ENCODE measurements at regions not wholly inside any gene's neighbourhood (a gene's known extent, or its start where the extent isn't known, plus 50 kb on each side); places are given as distances from the start of the nearest gene placed in this dataset.
"Not testable (repeated sequence)": the region's sequence is repeated elsewhere in the genome, so short reads cannot be mapped to it uniquely, and the experiment has no call there.

DNA sequence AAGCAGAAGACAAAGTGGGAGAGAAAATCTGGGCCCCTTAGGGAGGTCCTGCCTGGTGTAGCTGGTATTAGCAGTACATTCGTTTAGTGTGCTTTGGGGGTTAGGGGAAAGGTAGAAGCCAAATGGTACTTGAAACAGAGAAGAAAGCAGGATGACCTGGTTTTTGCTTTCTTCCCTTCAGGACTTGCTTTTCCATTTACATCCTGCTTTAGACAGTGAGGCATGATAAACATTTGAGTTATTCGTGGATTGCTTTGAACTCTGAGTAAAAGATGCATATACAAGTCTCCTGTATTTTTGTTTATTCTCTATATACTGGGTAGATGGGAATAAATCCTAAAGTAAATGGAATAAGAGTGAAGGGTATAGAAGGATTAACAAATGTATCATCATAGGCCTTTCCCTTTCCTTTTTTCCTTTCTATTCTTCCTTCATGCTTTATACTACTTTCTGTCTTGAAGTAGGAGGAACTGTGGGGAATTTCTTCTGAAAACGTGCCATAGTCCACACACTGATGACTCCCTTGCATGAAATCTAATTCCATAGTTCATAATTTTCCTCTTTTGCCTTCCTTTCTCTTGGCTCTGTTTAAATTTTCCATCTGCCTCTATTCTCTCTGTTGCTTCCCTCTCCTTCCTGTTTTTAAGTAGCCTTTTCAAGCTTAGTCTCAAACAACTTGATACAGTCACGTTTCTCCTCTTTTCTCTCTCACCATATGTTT, 139.5 kb upstream of the RBMS3 start:
- peak; percentile 13 for DNase-seq (ENCODE audit: low spot score)

DNA sequence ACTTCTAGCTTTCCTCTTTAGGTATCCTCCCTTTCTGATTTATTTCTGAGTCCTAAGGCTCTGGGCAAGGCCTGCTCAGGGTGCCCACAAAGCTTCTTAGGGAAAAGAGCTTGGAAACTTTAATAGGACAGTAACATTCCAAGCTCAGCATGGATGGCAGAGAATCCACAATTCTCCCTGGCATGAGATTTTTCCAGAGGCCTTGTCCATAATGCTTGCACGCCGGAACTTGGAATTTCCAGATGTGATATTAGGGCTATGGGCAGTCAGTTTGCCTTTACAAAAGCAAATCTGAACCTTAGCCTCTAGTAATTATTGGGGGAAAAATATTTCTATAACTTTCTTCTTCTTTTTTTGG, 139.0 kb upstream of the RBMS3 start:
- DNase-seq (ENCODE audit: low spot score): peak; percentile 11

DNA sequence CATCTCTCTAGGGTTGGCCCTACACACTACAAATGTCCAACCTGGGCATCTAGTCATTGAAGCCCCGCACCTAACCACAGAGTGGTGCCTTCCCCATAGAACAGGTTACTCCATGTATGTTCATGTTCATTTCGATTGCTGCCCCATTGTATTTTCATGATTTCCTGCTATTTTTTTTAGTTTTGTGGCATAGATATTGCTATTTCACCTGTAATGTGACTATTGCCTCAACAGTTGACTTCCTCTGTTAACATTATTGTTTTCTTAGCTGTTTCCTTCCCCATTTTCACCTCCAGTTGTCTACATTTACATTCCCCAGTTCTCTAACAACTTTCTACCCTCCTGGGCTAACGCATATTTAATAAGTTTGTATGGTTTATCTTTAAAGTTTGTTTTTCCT, 137.7 kb upstream of the RBMS3 start:
- no peak for DNase-seq (ENCODE audit: low spot score)

DNA sequence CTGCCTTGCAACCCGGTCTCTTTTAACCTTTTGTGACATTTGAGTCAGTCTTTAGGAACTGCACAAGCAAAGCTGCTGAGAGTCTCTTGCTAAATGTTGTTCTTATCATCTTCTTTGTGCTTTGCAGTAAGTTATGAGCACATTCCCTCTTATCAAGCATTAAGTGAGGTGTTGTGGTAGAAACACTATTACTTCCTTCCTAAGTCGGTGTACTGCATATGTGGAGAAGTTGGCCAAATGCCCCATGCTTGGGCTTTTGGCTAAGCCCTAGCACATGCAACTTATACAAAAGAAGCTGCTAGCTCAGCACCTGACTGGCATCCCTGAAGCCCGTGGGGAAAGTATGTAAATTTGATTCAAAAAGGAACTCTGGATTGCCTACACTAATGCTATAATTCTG, 136.5 kb upstream of the RBMS3 start:
- DNase-seq (ENCODE audit: low spot score): no peak

DNA sequence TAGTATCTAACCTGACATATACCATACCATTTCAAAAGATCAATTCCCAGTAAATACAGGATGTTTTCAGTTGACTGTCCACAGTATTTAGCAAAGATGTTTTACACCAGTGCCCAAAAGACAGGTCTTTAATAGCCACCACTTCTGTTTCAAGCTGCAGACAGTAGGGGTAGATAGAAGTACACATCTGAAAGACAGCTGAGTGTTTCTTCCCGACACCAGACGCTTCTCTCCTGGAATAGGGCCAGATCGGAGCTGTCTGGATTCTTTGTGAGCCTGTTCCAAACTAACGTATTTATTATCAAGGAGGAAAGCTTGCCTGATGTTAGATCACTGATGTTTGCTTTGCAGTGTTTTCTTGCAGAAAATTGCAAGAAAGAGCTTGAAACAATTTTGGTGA, 136.1 kb upstream of the RBMS3 start:
- peak; percentile 40 for DNase-seq (ENCODE audit: low spot score)

DNA sequence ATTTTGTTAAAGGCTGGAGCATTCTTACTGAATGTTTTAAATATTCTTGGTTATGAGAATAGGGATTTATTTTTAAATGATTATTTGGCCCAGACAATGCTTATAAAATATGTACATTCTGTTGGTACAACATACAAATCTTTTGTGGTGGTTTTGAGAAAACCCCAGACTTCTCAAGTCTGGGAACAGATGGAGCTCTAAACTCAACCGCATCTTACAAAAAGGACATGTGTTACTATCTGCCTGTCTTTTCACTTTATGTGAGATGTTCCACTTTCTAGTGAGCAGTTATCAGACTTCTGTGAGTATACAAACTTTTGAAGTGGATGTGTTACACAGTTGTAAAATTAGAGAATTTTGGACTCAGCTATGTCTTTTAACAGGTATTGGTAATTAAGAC, 135.5 kb upstream of the RBMS3 start:
- no peak for DNase-seq (ENCODE audit: low spot score)

DNA sequence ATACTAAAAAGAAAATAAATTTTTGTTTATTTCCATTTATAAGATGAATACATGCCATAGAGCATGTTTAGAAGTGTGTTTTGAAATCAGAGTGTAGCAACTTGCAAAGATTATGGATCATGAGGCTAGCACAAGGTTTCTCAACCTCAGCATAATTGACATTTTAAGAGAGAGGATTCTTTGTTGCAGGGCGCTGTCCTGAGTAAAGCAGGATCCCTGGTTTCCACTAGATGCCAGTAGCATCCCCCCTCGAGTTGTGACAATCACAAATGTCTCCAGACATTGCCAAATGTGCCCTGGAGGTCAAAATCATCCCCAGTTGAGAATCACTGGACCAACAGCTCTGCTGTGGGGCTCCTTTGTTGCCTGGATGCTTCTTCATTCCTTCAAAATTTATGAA, 128.5 kb upstream of the RBMS3 start:
- DNase-seq (ENCODE audit: low spot score): no peak

DNA sequence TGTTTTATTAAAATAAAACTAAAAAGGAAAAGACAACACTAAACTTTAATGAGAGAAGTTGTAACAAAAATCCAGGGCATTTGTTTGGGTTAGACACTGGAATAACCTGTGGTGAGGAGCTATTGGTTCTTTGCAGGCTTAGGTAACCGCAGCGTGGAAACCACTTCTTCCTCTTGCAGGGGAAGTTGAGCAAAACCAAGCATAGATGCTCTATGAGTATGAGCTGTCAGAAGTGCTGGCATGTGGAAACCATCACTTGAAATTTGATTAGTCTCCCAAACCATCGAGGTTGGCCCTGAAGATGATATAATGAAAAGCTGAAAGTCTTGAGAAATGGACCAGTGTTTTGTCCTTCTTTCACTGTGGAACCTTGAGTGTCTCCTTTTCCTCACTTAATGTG, 127.1 kb upstream of the RBMS3 start:
- no peak for DNase-seq (ENCODE audit: low spot score)

DNA sequence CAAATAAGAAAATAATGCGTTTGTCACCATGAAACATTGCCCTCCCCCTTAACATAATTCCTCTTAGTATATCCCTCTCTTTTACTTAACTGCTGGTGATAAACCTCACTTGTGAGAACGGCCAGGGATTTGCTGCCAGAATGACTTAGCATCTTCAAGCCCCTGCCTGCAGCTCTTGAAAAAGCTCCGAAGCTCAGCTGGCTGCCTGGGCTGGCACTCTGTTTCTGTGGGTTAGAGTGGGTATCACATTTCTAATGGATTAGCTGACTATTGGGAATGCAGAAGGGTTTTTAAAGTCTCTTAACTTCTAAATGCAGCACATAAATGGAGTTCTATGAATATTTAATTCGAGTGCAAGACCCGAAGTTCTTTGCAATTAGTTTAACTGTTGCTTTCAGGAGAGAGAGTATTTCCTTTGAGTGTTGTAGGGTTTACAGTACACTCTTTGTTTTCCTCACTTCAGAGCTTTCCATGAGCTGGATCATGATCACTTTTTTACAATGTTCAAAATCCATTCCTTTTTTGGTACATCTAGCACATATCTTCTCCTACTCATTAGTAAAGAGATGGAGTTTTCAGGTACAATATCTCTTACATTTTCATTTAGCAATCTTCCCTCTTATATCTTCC, 124.7 kb upstream of the RBMS3 start:
- no peak for DNase-seq (ENCODE audit: low spot score)

DNA sequence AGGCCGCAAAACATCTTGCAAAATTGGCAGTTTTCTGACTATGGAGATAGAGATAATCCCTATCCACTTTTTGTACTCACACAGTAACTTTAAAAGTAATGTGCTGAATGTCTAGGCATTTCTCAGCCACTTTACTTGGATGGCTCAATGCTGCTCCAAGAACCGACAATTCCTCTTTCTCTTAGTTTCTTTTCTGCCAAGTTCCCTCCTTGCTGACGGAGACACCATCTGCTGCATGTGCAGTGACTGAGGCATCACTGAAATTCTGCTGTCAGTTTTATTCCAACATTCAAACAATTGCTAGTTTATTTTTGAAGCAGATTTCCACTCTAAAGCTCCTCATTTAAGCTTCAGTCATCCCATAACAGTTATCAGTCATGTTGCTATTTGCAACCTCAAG, 116.0 kb upstream of the RBMS3 start:
- no peak for DNase-seq (ENCODE audit: low spot score)

DNA sequence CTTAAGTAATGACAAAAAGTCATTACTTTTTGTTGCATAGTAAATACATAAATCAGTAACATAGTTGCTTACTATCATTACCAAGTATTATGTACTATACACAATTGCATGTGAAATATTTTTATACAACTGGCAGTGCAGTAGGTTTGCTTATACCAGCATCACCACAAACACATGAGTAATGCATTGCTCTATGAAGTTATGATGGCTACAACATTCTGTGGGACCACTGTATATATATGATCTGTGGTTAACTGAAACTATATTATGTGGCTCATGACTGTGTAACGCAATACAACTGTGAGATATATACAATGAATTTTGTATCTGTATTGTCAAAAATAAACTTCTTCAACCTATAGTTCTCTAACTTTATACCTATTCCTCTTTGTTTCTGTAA, 113.7 kb upstream of the RBMS3 start:
- no peak for DNase-seq (ENCODE audit: low spot score)

DNA sequence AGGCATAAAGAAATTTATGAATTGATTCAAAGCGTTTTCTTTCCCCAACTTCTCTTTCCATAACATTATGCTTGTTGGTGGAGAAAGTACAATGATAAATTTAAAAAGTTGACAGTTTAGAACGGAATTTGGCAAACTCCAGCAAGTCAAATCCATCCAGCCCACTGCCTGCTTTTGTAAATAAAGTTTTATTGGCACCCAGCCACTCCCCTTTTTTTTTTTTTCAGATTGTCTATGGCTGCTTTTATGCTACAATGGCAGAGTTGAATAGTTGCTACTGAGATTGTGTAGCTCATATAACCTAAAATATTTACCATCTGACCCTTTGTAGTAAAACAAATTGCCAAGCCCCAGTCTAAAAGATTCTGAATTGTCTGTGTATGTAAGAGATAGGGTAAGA, 112.8 kb upstream of the RBMS3 start:
- DNase-seq (ENCODE audit: low spot score): no peak

DNA sequence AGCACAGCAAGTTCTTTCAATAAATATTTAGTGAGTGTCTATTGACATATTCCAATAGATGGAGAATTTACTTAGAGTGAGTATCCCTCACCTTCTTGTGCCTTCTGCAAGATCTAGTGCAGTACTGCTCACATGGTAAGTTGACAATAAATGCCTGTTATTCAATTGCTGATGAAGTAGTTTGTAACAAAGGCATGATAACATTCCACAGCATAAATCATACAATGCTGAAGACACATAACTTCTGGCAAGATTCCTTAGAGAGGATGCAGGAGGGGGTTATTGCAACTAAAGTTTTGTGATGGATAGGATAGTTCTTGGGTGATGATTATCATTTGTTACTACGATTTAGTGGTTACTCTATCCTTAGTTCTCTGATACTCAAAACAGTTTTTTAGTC, 112.2 kb upstream of the RBMS3 start:
- DNase-seq (ENCODE audit: low spot score): no peak

DNA sequence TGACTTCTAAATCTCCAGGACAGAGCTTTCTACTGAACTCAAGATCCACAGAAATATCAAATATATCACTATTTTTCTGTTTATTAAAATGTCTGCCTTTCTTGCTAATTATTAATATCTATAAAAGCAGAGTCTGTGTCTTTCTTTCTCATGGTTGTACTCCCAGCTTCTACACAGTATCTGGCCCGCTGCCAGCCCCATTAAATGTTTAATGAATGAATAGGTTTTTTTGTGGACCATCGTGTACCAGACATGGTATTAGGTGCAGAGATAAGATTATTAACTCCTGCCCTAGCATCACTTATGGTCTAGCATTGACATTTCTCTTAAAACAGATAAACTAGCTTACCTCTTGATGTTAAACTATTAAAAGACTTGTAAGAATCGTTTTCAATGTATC, 111.4 kb upstream of the RBMS3 start:
- DNase-seq (ENCODE audit: low spot score): no peak

DNA sequence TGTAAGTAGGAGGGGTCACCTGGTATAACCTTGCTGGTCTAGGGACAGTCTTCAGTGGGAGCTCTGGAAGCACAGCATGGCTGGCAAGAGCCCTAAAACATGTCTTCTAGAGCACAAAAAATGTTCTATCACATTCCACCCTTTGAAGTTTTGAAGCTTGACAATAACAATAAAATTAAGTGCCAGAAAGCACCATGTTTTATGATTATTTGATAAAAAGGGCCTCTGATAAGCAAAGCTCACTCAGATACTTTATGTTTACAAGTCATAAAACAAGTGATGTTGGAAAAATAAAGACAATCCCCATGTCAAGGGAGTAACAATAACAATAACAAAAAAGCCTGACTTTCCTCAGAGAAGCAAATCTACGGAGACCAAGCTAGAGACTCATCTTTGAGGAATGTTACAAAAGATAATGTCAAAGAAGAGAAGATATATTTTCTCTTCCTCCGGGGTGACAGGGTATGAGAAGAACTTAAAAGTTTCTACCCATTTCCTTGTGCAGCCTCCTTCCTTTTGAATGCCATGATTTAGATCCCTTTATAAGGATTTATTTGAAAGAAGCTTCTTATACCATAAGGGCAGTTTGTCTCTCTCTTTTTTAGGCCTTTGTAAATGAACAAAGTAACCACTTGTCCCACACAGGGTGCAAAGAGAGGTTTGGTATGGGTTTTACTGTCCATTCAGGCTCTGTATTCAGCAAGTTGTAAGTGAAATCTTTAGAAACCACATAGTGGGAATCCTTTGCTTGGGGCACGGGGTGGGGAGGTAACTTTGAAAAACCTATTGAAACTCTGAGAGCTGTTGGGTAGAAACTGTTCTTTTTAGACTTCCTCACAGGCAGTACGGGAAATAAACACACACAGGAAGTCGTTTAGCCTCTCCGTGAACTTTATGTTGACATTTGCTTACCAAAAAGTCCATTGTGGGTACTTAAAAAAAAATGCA, 109.6 kb upstream of the RBMS3 start:
- peak; percentile 15 for DNase-seq (ENCODE audit: low spot score)

DNA sequence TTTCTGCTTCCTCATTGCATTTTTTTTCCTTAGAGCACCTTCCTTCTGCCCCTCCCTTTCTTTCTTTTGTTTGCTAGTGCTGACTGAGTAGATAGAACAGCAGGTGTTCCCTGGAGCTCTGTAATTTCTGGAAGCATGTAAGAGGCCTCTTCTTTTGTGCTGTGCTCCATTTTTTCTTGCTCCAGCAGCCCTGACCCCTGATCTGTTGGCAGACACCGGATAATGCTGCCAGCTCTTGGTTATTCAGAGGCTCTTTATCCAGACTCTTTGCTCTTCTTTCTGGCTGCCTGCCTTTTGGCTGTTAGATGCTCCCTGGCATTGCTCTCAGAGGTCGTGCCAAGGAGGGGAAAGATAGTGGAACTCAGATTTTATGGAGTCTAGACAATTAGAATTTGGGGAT, 104.4 kb upstream of the RBMS3 start:
- DNase-seq (ENCODE audit: low spot score): no peak

DNA sequence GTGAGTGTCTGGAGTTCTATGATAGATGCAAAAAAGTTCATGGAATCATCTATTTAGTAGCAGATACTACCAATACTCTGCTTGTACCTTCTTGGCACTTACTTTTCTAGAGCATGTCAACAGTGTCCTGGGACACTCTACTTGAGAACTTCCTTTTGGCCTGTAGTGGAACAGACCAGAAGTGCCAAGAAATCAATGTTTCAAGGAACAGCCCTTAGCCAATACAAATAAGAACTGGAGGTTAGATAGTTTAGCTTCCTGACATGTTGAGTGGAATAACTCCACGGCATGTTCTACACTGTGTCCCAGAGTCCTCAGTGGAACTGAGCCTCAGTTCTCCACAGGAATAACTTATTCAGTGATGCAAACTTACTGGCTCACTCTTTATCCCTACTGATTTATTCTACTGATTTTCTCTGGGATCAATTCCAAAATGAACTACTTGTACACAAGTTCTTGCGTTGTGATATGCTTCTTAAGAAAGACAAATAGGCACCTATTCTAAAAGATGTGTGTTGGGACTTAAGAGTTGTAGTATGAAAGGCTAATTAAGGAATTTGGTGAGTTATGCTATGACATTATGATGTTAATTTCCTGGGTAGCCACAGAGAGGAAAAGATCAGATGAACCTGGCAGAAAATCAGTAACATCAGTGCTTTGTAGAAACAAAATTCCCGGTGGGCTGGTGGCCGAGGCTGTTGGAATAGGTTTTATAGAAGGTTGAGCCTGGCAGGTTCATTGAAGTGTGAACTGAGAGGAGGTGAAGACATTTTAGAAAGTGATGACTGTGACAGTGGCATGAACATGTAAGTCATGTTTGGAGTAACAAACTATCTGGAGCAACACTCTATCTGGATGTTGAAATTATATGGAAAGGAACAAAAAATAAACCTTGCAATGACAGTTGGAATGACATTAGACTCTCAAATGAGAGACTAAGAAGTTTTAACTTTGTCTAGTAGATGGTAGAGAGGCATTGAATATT, 101.8 kb upstream of the RBMS3 start:
- no peak for DNase-seq (ENCODE audit: low spot score)

DNA sequence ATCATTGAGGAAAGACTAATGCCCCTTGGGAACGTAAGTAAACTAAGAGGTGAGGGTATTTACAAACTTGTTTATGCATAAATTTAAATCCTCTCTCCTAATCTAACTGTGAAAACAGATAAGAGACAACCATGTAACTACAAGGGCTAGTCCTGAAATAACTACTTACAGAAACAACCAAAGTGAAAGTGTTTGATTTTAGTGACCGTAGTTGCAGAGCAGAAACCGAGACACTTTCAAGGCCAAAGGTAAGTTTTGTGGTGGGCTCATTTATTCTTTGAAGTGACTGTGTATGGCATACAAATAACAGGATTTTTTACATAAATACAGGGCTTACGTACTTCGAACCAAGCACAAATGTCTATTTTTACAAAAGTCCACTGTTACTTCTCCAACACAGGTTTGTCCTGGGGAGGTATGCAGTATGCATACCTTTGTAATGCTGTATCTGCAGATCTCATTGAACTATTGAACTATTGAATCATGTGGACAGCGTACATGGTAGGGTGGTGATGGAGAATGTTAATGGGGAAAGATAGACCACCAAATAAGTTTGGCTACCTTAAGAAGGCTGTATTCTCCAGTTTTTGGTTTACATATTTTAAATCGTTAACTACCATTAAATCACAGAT, 99.6 kb upstream of the RBMS3 start:
- DNase-seq (ENCODE audit: low spot score): no peak

DNA sequence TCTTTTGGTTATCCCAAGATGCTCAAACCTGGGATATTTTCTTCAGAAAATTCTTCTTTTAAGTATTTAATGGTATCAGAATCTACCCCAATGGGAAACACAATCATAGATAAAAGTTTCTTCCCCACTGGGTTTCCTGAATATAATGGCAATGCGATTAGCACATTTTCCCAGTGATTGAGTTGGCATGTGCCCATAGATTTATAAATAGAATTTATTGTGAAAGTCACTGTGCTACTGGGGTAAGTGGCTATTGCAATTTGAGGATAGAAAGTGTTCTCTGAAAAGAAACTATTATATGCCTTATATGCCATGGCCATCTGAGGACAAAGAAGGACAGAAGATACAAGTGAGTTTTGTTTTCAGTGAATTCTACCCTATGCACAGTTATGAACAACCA, 99.0 kb upstream of the RBMS3 start:
- DNase-seq (ENCODE audit: low spot score): no peak

DNA sequence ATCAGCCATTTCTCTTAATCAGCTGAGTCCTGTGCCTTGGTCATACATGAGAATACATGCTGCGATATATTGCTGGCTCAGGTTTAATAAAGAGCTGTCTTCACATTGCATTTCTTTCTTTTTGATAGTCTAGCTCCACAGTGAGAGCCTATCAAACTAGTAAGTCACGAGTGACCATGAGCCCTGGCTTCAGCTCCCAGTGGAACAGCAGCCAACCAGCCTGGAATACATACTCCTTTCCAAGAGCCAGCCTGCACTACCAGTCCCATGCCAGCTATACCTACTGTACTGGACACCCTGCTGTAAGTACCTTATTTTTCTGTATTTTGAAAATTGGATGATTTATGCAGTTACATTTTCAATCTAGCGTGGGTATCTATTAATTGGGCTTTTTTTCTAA, 98.0 kb upstream of the RBMS3 start:
- not testable (repeated sequence) for DNase-seq (ENCODE audit: low spot score)

DNA sequence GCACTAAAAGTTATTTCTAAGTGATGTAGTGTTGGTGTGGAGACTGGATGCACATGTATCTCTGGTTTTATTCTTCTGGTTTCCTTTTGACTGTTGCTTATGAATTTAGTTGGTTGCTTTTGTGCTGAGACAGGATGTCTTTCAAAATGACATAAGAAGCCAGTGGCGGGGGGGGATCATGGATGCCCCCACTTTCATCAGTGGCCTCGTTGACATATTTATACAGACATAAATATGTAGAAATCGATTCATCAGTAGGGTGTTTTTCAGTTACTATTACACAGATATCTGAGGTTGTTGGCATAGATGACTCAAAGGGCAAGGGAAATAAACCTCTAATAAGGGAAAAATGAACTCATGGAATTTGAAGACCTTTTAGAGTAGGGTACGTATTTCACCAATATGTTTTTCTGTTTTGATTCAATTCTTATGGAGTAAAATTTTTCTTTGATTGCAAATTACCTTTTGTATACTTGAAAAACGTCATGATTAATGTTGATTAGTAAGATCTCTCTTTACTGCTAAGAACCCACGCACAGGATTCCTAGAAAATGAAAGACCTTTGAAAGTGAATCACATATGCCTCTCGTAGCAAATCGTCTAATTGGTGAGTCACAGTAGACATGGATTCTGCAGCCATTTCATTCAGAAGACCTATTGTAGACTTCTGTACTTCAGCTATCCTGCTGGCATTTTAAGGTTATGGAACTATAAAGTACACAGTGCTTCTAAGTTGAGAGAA, 97.4 kb upstream of the RBMS3 start:
- DNase-seq (ENCODE audit: low spot score): peak; percentile 33
